ENCODE measurements at regions not wholly inside any gene's neighbourhood (a gene's known extent, or its start where the extent isn't known, plus 50 kb on each side); places are given as distances from the start of the nearest gene placed in this dataset.
"Not testable (repeated sequence)": the region's sequence is repeated elsewhere in the genome, so short reads cannot be mapped to it uniquely, and the experiment has no call there.

GRCh38 chr6:49110916-49111315, 352.1 kb downstream of the MMUT start:
- Mint-ChIP-seq H3K36me3 (ENCODE audit: low read depth) (no peaks in the 10 kb centered on the region), H3K9me3 (peaks cover 7% of the 10 kb centered on the region), H3K4me1 (ENCODE audit: low read depth) (no peaks in the 10 kb centered on the region), H3K27ac (no peak overlapping the region), H3K27me3 (no peaks in the 10 kb centered on the region), H3K4me3 (no peak overlapping the region)
- no peak for DNase-seq

- not testable (repeated sequence) for H3K9me3 Mint-ChIP-seq; DNase-seq; H3K4me3 Mint-ChIP-seq; H3K36me3 Mint-ChIP-seq (ENCODE audit: low read depth); H3K27ac Mint-ChIP-seq; H3K27me3 Mint-ChIP-seq; H3K4me1 Mint-ChIP-seq (ENCODE audit: low read depth)
These were observed 365.4 kb downstream of the MMUT start for GRCh38 chr6:49097664-49098063.

- Mint-ChIP-seq H3K27ac (no peak overlapping the region), H3K27me3 (no peaks in the 10 kb centered on the region), H3K9me3 (peaks cover 2% of the 10 kb centered on the region), H3K4me3 (no peak overlapping the region), H3K36me3 (ENCODE audit: low read depth) (no peaks in the 10 kb centered on the region), H3K4me1 (ENCODE audit: low read depth) (no peaks in the 10 kb centered on the region)
- DNase-seq, result no peak
These were observed 365.9 kb downstream of the MMUT start for GRCh38 chr6:49097116-49097515.

- no peak overlapping the region for H3K27ac Mint-ChIP-seq
- no peaks in the 10 kb centered on the region for H3K27me3 Mint-ChIP-seq
- no peaks in the 10 kb centered on the region for H3K4me1 Mint-ChIP-seq (ENCODE audit: low read depth)
- no peaks in the 10 kb centered on the region for H3K36me3 Mint-ChIP-seq (ENCODE audit: low read depth)
- no peaks in the 10 kb centered on the region for H3K9me3 Mint-ChIP-seq
- DNase-seq, result no peak
- H3K4me3 Mint-ChIP-seq, result no peak overlapping the region
These were observed 374.4 kb downstream of the MMUT start for GRCh38 chr6:49088631-49089030.

- no peak for DNase-seq
- Mint-ChIP-seq H3K27ac (no peak overlapping the region), H3K4me3 (no peak overlapping the region), H3K9me3 (no peaks in the 10 kb centered on the region), H3K4me1 (ENCODE audit: low read depth) (no peaks in the 10 kb centered on the region), H3K27me3 (no peaks in the 10 kb centered on the region), H3K36me3 (ENCODE audit: low read depth) (no peaks in the 10 kb centered on the region)
These were observed 375.7 kb downstream of the MMUT start for GRCh38 chr6:49087369-49087768.

- no peak for DNase-seq
- H3K9me3 Mint-ChIP-seq, result no peaks in the 10 kb centered on the region
- H3K27me3 Mint-ChIP-seq, result no peaks in the 10 kb centered on the region
These were observed 380.4 kb downstream of the MMUT start for GRCh38 chr6:49082611-49083010.

GRCh38 chr6:49072885-49073620, 390.0 kb downstream of the MMUT start:
- DNase-seq, result no peak
- Mint-ChIP-seq H3K27me3 (no peaks in the 10 kb centered on the region), H3K4me1 (ENCODE audit: low read depth) (no peaks in the 10 kb centered on the region), H3K36me3 (ENCODE audit: low read depth) (no peaks in the 10 kb centered on the region), H3K9me3 (peaks cover 8% of the 10 kb centered on the region), H3K4me3 (no peak overlapping the region), H3K27ac (no peak overlapping the region)

More at GRCh38 chr6:49082611-49083010, 380.4 kb downstream of the MMUT start:
- Mint-ChIP-seq H3K4me3 (no peak overlapping the region), H3K27ac (no peak overlapping the region), H3K4me1 (ENCODE audit: low read depth) (no peaks in the 10 kb centered on the region), H3K36me3 (ENCODE audit: low read depth) (no peaks in the 10 kb centered on the region)

GRCh38 chr6:49072146-49072545, 390.9 kb downstream of the MMUT start:
- H3K27me3 Mint-ChIP-seq, result no peaks in the 10 kb centered on the region
- DNase-seq, result no peak
- H3K4me3 Mint-ChIP-seq, result no peak overlapping the region
- H3K27ac Mint-ChIP-seq, result no peak overlapping the region
- H3K9me3 Mint-ChIP-seq, result peaks cover 8% of the 10 kb centered on the region
- H3K36me3 Mint-ChIP-seq (ENCODE audit: low read depth), result no peaks in the 10 kb centered on the region
- no peaks in the 10 kb centered on the region for H3K4me1 Mint-ChIP-seq (ENCODE audit: low read depth)

GRCh38 chr6:49070411-49070810, 392.6 kb downstream of the MMUT start:
- H3K36me3 Mint-ChIP-seq (ENCODE audit: low read depth), result no peaks in the 10 kb centered on the region
- no peaks in the 10 kb centered on the region for H3K4me1 Mint-ChIP-seq (ENCODE audit: low read depth)
- H3K9me3 Mint-ChIP-seq, result peaks cover 8% of the 10 kb centered on the region
- no peak overlapping the region for H3K27ac Mint-ChIP-seq
- H3K4me3 Mint-ChIP-seq, result no peak overlapping the region
- no peak for DNase-seq
- no peaks in the 10 kb centered on the region for H3K27me3 Mint-ChIP-seq

GRCh38 chr6:49054311-49054710, 408.7 kb downstream of the MMUT start:
- Mint-ChIP-seq H3K4me1 (ENCODE audit: low read depth) (no peaks in the 10 kb centered on the region), H3K9me3 (peaks cover 5% of the 10 kb centered on the region), H3K36me3 (ENCODE audit: low read depth) (no peaks in the 10 kb centered on the region), H3K4me3 (no peak overlapping the region), H3K27me3 (no peaks in the 10 kb centered on the region), H3K27ac (no peak overlapping the region)
- DNase-seq, result no peak

- H3K36me3 Mint-ChIP-seq (ENCODE audit: low read depth), result no peaks in the 10 kb centered on the region
- H3K27me3 Mint-ChIP-seq, result no peaks in the 10 kb centered on the region
- DNase-seq, result no peak
- peaks cover 5% of the 10 kb centered on the region for H3K9me3 Mint-ChIP-seq
- no peaks in the 10 kb centered on the region for H3K4me1 Mint-ChIP-seq (ENCODE audit: low read depth)
- no peak overlapping the region for H3K4me3 Mint-ChIP-seq
- H3K27ac Mint-ChIP-seq, result no peak overlapping the region
These were observed 410.2 kb downstream of the MMUT start for GRCh38 chr6:49052901-49053300.

- Mint-ChIP-seq H3K36me3 (ENCODE audit: low read depth) (no peaks in the 10 kb centered on the region), H3K4me3 (no peak overlapping the region), H3K9me3 (peaks cover 5% of the 10 kb centered on the region), H3K27ac (no peak overlapping the region), H3K4me1 (ENCODE audit: low read depth) (no peaks in the 10 kb centered on the region), H3K27me3 (no peaks in the 10 kb centered on the region)
- DNase-seq, result no peak
These were observed 411.8 kb downstream of the MMUT start for GRCh38 chr6:49051281-49051680.

- no peaks in the 10 kb centered on the region for H3K27me3 Mint-ChIP-seq
- no peak overlapping the region for H3K4me3 Mint-ChIP-seq
- H3K4me1 Mint-ChIP-seq (ENCODE audit: low read depth), result no peaks in the 10 kb centered on the region
- no peak overlapping the region for H3K27ac Mint-ChIP-seq
- peaks cover 7% of the 10 kb centered on the region for H3K9me3 Mint-ChIP-seq
- H3K36me3 Mint-ChIP-seq (ENCODE audit: low read depth), result no peaks in the 10 kb centered on the region
- DNase-seq, result no peak
These were observed 412.5 kb downstream of the MMUT start for GRCh38 chr6:49050584-49050983.

- no peaks in the 10 kb centered on the region for H3K36me3 Mint-ChIP-seq (ENCODE audit: low read depth)
- no peaks in the 10 kb centered on the region for H3K27me3 Mint-ChIP-seq
- H3K27ac Mint-ChIP-seq, result no peak overlapping the region
- peaks cover 9% of the 10 kb centered on the region for H3K9me3 Mint-ChIP-seq
- H3K4me3 Mint-ChIP-seq, result no peak overlapping the region
- no peak for DNase-seq
- H3K4me1 Mint-ChIP-seq (ENCODE audit: low read depth), result no peaks in the 10 kb centered on the region
These were observed 424.7 kb downstream of the MMUT start for GRCh38 chr6:49038294-49038822.

- no peak for DNase-seq
- no peaks in the 10 kb centered on the region for H3K4me1 Mint-ChIP-seq (ENCODE audit: low read depth)
- H3K27ac Mint-ChIP-seq, result no peak overlapping the region
- H3K36me3 Mint-ChIP-seq (ENCODE audit: low read depth), result no peaks in the 10 kb centered on the region
- H3K27me3 Mint-ChIP-seq, result no peaks in the 10 kb centered on the region
- H3K4me3 Mint-ChIP-seq, result no peak overlapping the region
- H3K9me3 Mint-ChIP-seq, result peaks cover 5% of the 10 kb centered on the region
These were observed 432.6 kb downstream of the MMUT start for GRCh38 chr6:49030251-49031020.

Measured in activated T-cell treated with anti-CD3 and anti-CD28 coated beads, Interleukin-2, amount 50 U/mL, for 24 hours (primary cell).